ENCODE measurements at regions not wholly inside any gene's neighbourhood (a gene's known extent, or its start where the extent isn't known, plus 50 kb on each side); places are given as distances from the start of the nearest gene placed in this dataset.
A peak's percentile ranks its signal among the peaks of the same experiment; 100 is the strongest.

DNA sequence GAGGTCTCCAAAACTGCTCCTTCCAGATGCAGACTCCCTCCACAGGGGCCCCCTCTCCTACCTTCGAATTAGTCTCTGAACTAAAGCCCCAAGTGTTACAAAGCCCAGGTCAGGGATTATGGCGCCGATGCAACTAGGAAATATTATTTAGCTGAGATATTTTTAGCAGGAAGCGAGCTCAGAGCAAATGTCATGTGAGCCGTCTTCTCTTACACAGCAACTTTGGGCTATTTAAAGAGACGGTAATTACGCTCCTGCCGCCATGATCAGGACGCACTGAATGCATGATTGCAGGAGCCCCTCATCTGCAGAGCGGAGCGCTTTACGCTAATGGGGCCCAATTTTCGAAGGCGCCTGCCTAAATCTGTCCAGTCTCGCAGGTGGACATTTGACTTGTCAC is 55.3 kb upstream of the TARDBP start:
- POLR2A ChIA-PET = no interaction called here
- intact Hi-C loops (cut with micrococcal nuclease) = no loop called here
- H3K36me3 Mint-ChIP-seq (ENCODE audit: low read depth) = no peaks in the 10 kb centered on the region
- ATAC-seq (no peak), DNase-seq (no peak)
- H3K27ac Mint-ChIP-seq = no peak overlapping the region
- H3K9me3 Mint-ChIP-seq = no peaks in the 10 kb centered on the region
- H3K27me3 Mint-ChIP-seq = peaks cover 2% of the 10 kb centered on the region
- TF ChIP-seq, protein P1, sequence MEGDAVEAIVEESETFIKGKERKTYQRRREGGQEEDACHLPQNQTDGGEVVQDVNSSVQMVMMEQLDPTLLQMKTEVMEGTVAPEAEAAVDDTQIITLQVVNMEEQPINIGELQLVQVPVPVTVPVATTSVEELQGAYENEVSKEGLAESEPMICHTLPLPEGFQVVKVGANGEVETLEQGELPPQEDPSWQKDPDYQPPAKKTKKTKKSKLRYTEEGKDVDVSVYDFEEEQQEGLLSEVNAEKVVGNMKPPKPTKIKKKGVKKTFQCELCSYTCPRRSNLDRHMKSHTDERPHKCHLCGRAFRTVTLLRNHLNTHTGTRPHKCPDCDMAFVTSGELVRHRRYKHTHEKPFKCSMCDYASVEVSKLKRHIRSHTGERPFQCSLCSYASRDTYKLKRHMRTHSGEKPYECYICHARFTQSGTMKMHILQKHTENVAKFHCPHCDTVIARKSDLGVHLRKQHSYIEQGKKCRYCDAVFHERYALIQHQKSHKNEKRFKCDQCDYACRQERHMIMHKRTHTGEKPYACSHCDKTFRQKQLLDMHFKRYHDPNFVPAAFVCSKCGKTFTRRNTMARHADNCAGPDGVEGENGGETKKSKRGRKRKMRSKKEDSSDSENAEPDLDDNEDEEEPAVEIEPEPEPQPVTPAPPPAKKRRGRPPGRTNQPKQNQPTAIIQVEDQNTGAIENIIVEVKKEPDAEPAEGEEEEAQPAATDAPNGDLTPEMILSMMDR (IDR thresholded peaks at IDR 0.05) = no peak
- H3K4me3 Mint-ChIP-seq = no peak overlapping the region
- CTCF ChIA-PET = no interaction called here
- no peaks in the 10 kb centered on the region for H3K4me1 Mint-ChIP-seq (ENCODE audit: low read depth)

DNA sequence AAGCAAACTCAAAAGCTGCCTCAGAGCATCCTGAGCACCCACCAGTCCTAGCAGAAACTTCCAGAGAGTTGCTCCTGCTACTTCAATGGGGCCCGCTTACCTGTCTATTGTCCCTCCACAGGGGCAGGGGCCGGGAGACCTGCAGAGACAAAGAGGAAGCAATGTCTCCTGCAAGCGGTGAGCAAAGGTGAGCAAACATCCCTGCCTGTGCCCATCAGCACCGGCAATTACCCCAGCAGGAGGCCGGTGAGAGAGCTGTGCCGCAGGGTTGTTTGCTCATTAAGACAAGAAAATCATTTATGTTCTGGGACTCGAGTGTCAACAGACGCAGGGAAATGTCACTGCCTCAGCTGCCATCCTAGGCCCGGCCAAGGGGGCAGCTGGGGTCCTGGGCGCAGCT is 53.8 kb upstream of the TARDBP start:
- H3K27ac Mint-ChIP-seq = no peak overlapping the region

DNA sequence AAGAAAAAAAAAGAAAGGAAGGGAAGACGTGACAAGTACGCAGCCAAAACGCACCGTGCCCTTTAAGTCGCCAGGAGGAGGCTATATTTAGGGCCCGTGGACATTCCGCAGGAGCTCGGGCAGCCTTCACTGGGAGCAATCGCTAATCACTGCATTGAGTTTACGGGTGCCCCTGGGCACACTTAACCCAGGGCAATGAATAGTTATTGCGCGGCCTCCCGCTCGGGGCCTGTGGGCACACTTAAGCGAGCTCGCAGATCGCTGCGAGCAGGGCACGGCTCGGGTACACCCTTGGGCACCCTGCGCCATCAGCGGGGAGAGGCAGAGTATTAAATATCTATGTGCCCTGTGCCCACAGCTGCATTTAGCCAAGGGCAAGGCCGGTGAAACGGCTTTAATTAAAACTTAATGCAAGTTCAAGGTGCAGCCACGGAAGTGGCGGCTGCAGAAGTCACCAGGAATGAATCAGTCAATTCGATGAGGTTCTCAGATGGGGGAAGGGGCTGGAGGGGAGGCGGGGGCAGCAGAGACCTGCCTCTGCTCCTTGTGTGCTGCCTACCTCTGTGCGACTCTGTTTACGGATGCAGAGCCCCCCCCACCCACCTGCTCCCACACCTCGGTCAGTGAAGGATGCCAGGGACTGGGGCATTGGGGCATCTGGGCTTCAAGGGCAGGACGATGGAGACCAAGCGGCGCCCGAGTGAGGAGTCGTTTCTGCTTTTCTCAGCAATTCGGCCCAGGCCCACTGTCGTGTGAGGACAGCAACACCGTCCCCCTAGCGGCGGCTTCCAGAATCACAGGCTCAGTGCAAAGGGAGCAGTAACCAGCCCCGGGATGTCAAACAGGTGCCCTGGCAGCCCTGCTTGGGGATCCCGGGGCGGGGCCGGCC is 51.8 kb upstream of the TARDBP start:
- ATAC-seq (peak; percentile 77), DNase-seq (peak; percentile 90)
- Mint-ChIP-seq H3K27me3 (peaks cover 9% of the 10 kb centered on the region), H3K27ac (no peak overlapping the region), H3K36me3 (ENCODE audit: low read depth) (no peaks in the 10 kb centered on the region), H3K4me1 (ENCODE audit: low read depth) (peaks cover 10% of the 10 kb centered on the region), H3K4me3 (no peak overlapping the region), H3K9me3 (no peaks in the 10 kb centered on the region)
- CTCF ChIA-PET = interaction anchor here (0.8 to 1.0 kb wide), 2 partner anchors 25 to 50 kb away, joined by 3 read pairs; no protein-coding TSS in a partner anchor
- intact Hi-C loops (cut with micrococcal nuclease) = no loop called here
- TF ChIP-seq, protein P1 (IDR thresholded peaks at IDR 0.05) = peak; percentile 89
- POLR2A ChIA-PET = no interaction called here

More for the DNA sequence above, 53.8 kb upstream of the TARDBP start:
- no peak for DNase-seq
- POLR2A ChIA-PET = no interaction called here
- TF ChIP-seq, protein P1 (IDR thresholded peaks at IDR 0.05) = no peak
- Mint-ChIP-seq H3K4me3 (no peak overlapping the region), H3K4me1 (ENCODE audit: low read depth) (no peaks in the 10 kb centered on the region), H3K27me3 (peaks cover 6% of the 10 kb centered on the region), H3K36me3 (ENCODE audit: low read depth) (no peaks in the 10 kb centered on the region), H3K9me3 (no peaks in the 10 kb centered on the region)
- no peak for ATAC-seq
- CTCF ChIA-PET = no interaction called here
- intact Hi-C loops (cut with micrococcal nuclease) = no loop called here

DNA sequence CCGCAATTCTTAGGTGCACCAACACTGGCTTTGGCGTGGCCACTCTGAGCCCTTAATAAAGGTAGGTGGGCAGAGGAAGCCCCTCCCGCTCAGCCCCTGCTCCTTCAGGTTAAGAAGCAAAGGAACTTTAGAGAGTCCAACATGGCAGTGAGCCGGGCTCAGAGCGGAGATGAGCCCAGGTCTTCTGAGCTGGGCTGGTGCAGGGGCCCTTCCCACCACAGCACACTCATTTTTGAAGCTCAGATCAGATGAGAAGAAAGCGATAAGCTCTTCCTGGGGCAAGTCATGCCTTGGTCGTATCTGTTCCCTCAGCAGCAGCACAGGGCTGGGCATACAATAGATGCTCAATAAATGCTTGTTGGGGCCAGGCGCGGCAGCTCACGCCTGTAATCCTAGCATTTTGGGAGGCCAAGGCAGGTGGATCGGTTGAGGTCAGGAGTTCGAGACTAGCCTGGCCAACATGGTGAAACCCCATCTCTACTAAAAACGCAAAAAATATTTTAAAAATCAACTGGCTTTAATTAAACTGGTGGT is 51.1 kb upstream of the TARDBP start:
- ATAC-seq (no peak), DNase-seq (no peak)
- CTCF ChIA-PET = interaction anchor here (1.3 kb wide), 1 partner anchor 17 kb away, joined by 3 read pairs; no protein-coding TSS in a partner anchor
- Mint-ChIP-seq H3K36me3 (ENCODE audit: low read depth) (no peaks in the 10 kb centered on the region), H3K4me1 (ENCODE audit: low read depth) (peaks cover 16% of the 10 kb centered on the region), H3K27ac (no peak overlapping the region), H3K4me3 (no peak overlapping the region), H3K9me3 (no peaks in the 10 kb centered on the region), H3K27me3 (peaks cover 11% of the 10 kb centered on the region)
- POLR2A ChIA-PET = no interaction called here
- intact Hi-C loops (cut with micrococcal nuclease) = no loop called here
- TF ChIP-seq, protein P1 (IDR thresholded peaks at IDR 0.05) = peak; percentile 48

DNA sequence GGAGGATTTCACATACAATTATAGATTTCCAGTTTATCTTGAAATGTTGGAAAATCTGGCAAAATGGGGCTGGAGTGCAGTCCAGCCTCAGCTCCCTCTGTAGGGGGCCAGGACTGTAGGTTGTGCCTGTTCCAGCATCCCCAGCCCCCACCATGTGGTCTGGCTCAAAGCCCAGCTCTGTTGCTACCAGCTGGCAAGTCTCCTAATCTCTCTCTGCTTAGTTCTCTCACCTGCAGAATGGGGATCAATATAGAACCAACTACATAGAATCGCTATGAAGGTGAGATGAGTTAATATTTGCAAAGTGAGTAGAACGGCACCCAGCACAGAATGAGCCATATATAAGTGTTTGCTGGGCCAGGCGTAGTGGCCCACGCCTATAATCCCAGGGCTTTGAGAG is 50.0 kb upstream of the TARDBP start:
- TF ChIP-seq, protein P1 (IDR thresholded peaks at IDR 0.05) = no peak
- H3K36me3 Mint-ChIP-seq (ENCODE audit: low read depth) = no peaks in the 10 kb centered on the region
- intact Hi-C loops (cut with micrococcal nuclease) = no loop called here
- ChIA-PET POLR2A (no interaction called here), CTCF (interaction anchor here (1.3 to 2.4 kb wide), 2 partner anchors 18 to 20 kb away, joined by 3 to 10 read pairs; no protein-coding TSS in a partner anchor)
- ATAC-seq = no peak
- peaks cover 18% of the 10 kb centered on the region for H3K4me1 Mint-ChIP-seq (ENCODE audit: low read depth)
- no peak overlapping the region for H3K4me3 Mint-ChIP-seq
- H3K27ac Mint-ChIP-seq = no peak overlapping the region
- H3K9me3 Mint-ChIP-seq = no peaks in the 10 kb centered on the region
- H3K27me3 Mint-ChIP-seq = peaks cover 16% of the 10 kb centered on the region
- no peak for DNase-seq
